Naive B cell (primary cell): ENCODE measurements at regions not wholly inside any gene's neighbourhood (a gene's known extent, or its start where the extent isn't known, plus 50 kb on each side); places are given as distances from the start of the nearest gene placed in this dataset.

Experiments used
- ATAC-seq, 2 donors: fragments of 150-1000 bp; cut with Tn5 transposase; 2 replicates each; pipeline ENCODE4 v1.10.0; 2021; ENCODE audit warnings: low read depth in 2 of 2, mild to moderate bottlenecking in 2 of 2, moderate library complexity in 2 of 2
- DNase-seq: peaks from one replicate; pipeline ENCODE4 v3.0.0; 2022
- H3K27ac Mint-ChIP-seq, 6 donors: one replicate each; pipeline ENCODE4 v1.8.0; 2020 to 2022; ENCODE audit warnings: mild to moderate bottlenecking in 6 of 6, mixed read lengths in 6 of 6, moderate library complexity in 5 of 6, inconsistent platforms in 2 of 6
- H3K27me3 Mint-ChIP-seq, 3 donors: one replicate each; pipeline ENCODE4 v1.8.0; 2021 to 2022; ENCODE audit warnings: mixed read lengths in 3 of 3, mild to moderate bottlenecking in 1 of 3
- H3K36me3 Mint-ChIP-seq, 2 donors: one replicate each; pipeline ENCODE4 v1.8.0; 2020 to 2022; ENCODE audit warnings: mixed read lengths in 2 of 2, inconsistent platforms in 1 of 2, mild to moderate bottlenecking in 1 of 2
- H3K4me1 Mint-ChIP-seq, 3 donors: one replicate each; pipeline ENCODE4 v1.8.0; 2020 to 2022; ENCODE audit warnings: mixed read lengths in 3 of 3, inconsistent platforms in 1 of 3, mild to moderate bottlenecking in 1 of 3, moderate library complexity in 1 of 3
- H3K4me3 Mint-ChIP-seq, 8 donors: one replicate each; pipeline ENCODE4 v1.8.0; 2020 to 2022; ENCODE audit warnings: mild to moderate bottlenecking in 8 of 8, mixed read lengths in 8 of 8, moderate library complexity in 8 of 8, inconsistent platforms in 2 of 8
- H3K9me3 Mint-ChIP-seq, 7 donors: one replicate each; pipeline ENCODE4 v1.8.0; 2020 to 2022; ENCODE audit warnings: mixed read lengths in 7 of 7, mild to moderate bottlenecking in 5 of 7, inconsistent platforms in 2 of 7, moderate library complexity in 1 of 7

DNA sequence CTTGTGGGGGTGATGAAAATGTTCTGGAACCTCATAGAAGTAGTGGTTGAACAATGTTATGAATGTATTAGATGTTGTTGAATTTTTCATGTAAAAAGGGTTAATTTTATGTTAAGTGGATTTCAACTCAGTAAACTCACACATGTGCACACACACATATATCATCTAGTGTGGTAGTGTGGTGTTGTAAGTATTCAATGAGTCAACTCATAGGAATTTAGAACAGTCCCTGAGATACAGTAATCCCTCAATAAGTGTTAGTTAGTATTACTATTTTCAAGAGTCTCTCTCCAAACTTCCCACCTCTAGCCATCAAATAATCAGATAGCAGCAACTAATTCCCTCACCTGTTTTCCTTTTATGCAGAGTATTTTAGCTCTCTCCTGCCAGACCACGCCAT, 563.1 kb upstream of the JARID2 start:
- peak overlapping the region in 3 of 6 donors; percentile 1 to 57 (median 7) for H3K27ac Mint-ChIP-seq
- peaks cover 0 to 2% (median 0%) of the 10 kb centered on the region in 7 donors for H3K9me3 Mint-ChIP-seq

DNA sequence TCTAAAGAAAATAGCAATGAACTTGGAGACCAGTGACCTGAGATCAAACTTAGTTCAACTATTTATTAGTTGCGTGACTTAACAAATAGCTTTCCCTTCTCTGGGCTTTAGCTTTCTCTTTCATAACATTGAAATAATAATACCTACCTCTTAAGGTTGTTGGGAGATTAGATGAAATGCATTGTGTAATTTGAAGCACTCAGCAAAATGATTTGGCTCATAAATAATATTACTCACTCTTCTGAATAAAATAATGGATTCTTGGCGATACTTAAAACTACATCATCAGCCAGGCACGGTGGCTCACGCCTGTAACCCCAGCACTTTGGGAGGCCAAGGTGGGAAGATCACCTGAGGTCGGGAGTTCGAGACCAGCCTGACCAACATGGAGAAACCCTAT, 556.2 kb upstream of the JARID2 start:
- no peaks in the 10 kb centered on the region for H3K36me3 Mint-ChIP-seq
- H3K4me3 Mint-ChIP-seq = peak overlapping the region in 1 of 8 donors; percentile 8
- peaks cover 11 to 14% (median 12%) of the 10 kb centered on the region in 3 donors for H3K4me1 Mint-ChIP-seq
- DNase-seq = no peak
- H3K27ac Mint-ChIP-seq = peak overlapping the region in 4 of 6 donors; percentile 4 to 51 (median 30)
- no peak for ATAC-seq
- H3K9me3 Mint-ChIP-seq = peaks cover 0 to 1% (median 0%) of the 10 kb centered on the region in 7 donors
- H3K27me3 Mint-ChIP-seq = no peaks in the 10 kb centered on the region

More for the DNA sequence above, 563.1 kb upstream of the JARID2 start:
- peaks cover 6 to 19% (median 9%) of the 10 kb centered on the region in 3 donors for H3K4me1 Mint-ChIP-seq
- no peaks in the 10 kb centered on the region for H3K27me3 Mint-ChIP-seq
- no peak for ATAC-seq
- no peak overlapping the region for H3K4me3 Mint-ChIP-seq
- H3K36me3 Mint-ChIP-seq = peaks cover 0 to 8% of the 10 kb centered on the region in 2 donors
- no peak for DNase-seq

DNA sequence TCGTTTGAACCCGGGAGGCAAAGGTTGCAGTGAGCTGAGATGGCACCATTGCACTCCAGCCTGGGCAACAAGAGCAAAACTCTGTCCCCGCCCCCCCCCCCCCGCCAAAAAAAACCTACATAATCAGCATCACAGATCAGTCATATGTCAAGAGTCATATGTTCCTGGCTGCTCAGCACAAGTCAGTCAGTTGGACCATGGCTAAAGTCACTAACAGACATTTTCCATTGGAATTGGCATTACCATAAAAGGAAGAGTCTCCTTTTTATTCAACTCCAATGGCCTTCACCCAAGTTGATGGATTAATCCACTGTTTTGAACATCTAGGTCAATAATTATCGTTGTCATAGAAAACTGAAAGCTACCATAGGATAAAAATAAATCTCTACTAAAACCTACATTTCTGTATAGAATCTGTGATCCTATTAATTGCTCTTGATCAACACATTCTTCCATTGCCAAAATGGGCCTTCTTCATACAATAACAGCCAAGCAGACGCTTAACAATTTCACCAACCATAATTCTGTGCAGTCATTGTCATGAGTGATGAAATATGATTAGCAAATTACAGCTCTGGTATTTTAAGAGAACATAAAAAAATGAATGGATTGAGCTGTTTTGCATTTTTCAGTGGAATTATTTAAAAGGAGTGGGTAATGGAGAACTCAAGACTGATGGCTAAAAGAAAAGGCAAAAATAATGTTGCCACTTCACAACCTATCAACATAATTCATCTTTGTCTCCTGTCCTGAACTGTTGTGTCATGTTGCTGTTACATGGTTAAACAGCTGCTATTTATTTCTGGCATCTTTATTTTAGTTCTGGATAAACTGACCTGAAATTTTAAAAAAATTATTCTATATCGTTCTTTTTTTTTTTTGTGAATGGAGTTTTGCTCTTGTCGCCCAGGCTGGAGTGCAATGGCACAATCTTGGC, 555.5 kb upstream of the JARID2 start:
- peaks cover 13 to 18% (median 15%) of the 10 kb centered on the region in 3 donors for H3K4me1 Mint-ChIP-seq
- H3K27ac Mint-ChIP-seq = no peak overlapping the region
- peaks cover 0 to 1% (median 0%) of the 10 kb centered on the region in 7 donors for H3K9me3 Mint-ChIP-seq
- DNase-seq = no peak
- no peaks in the 10 kb centered on the region for H3K36me3 Mint-ChIP-seq
- ATAC-seq = no peak
- no peaks in the 10 kb centered on the region for H3K27me3 Mint-ChIP-seq
- H3K4me3 Mint-ChIP-seq = no peak overlapping the region

DNA sequence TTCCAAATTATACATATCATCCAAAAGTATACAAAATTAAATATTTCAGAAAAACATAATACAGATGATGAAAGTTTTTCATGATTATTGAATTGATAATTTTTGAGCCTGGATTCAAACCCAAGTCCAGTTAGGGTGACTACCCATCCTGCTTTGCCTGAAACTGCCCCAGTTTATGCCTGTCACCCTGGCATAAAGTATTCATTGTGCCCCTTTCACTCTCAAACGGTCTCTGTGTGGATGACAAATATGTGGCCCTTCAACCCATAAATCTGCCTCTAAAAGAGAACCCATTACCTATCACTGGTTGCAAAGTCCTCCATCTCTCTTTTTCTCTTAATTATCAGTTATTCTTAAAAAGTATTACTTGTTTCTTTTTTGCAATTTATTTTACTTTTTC, 553.7 kb upstream of the JARID2 start:
- DNase-seq (no peak), ATAC-seq (no peak)
- Mint-ChIP-seq H3K27ac (no peak overlapping the region), H3K27me3 (no peaks in the 10 kb centered on the region), H3K4me3 (no peak overlapping the region), H3K36me3 (no peaks in the 10 kb centered on the region), H3K9me3 (peaks cover 0 to 1% (median 0%) of the 10 kb centered on the region in 7 donors), H3K4me1 (peaks cover 15 to 22% (median 18%) of the 10 kb centered on the region in 3 donors)

DNA sequence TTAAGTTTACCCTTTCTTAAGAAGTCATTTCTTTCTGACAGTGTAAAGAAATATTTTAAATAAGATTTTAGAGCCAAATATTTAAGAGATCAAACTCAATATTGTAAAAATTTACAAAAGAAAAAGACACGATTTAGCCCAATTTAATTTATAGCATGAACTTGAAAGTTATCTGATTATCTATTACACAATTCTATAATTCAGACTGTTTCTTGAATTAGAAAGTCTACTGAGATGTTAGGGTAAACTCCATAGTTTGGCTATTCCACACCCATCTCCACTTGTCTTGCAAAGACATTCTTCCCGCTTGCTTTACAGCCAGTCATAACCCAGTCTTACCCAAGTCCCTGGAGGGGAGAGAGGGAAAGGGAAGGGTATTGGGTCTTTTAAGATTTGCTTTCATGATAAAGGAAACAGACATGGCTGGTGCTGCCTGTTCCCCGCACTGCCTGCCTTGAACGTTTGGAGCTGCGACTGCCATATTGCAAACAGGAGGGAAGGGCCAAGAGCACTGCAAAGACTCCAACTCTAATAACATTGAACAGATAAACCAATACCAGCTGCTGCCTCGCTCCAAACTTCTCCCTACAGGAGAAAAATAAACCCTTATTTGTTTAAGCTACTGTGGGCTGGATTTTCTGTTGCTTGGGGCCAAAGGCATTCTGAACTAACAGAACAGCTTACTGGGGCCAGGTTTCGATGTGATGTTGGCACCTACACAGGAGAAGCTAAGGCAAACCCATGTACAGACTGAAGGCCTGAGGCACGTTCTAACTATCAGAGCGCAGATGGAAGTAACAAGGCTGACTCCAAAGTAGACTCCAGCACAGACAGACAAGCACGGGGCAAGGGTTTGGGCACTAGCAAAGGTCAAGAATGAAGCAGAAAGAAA, 552.3 kb upstream of the JARID2 start:
- DNase-seq (no peak), ATAC-seq (no peak)
- peaks cover 13 to 22% (median 18%) of the 10 kb centered on the region in 3 donors for H3K4me1 Mint-ChIP-seq
- H3K27ac Mint-ChIP-seq = peak overlapping the region in 3 of 6 donors; percentile 38 to 71 (median 63)
- peaks cover 0 to 1% (median 0%) of the 10 kb centered on the region in 7 donors for H3K9me3 Mint-ChIP-seq
- no peaks in the 10 kb centered on the region for H3K27me3 Mint-ChIP-seq
- peak overlapping the region in 1 of 8 donors; percentile 27 for H3K4me3 Mint-ChIP-seq
- no peaks in the 10 kb centered on the region for H3K36me3 Mint-ChIP-seq

DNA sequence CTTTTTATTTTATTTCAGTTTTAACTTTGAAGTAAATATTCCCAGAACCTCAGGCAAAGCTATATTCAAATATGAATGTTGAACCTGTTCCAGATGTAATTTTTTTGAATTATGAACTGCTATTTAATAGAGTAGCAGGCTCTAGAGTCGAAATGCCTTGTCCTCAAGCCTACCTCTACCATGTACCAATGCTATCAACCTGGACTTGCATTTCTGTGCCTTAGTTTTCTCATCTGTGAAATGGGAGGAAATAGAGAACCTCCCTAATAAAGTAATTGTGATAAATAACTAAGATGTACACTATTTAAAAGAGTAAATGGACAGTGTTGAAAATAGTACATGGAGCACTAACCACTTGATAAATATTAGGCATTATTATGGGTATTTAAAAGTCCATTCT, 551.6 kb upstream of the JARID2 start:
- no peak overlapping the region for H3K4me3 Mint-ChIP-seq
- H3K27ac Mint-ChIP-seq = peak overlapping the region in 2 of 6 donors; percentile 18 to 54
- no peaks in the 10 kb centered on the region for H3K36me3 Mint-ChIP-seq

DNA sequence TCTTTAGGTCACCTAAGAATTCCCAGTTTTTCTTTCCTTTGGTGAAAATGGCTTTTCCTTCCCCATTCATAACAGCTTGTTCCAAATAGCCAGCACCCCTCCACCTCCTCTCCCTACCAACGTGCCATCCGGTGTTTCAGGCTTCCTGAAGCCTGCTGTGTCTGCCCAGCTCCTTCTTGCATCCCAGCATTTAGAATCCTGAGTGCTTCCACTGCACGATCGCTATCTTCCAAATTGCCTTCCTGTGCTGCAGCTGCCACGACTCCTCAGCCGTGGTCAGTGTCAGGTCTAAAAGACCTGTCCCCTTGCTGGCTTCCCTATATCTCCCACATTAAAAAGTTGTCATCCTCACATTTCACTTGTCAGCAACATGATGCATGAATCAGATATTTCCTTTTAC, 550.3 kb upstream of the JARID2 start:
- H3K36me3 Mint-ChIP-seq = no peaks in the 10 kb centered on the region
- ATAC-seq = no peak
- peak overlapping the region in 2 of 6 donors; percentile 76 to 89 for H3K27ac Mint-ChIP-seq
- H3K4me1 Mint-ChIP-seq = peaks cover 4 to 12% (median 6%) of the 10 kb centered on the region in 3 donors
- H3K4me3 Mint-ChIP-seq = peak overlapping the region in 1 of 8 donors; percentile 74
- H3K27me3 Mint-ChIP-seq = no peaks in the 10 kb centered on the region
- peaks cover 0 to 5% (median 4%) of the 10 kb centered on the region in 7 donors for H3K9me3 Mint-ChIP-seq
- DNase-seq = no peak

More for the DNA sequence above, 551.6 kb upstream of the JARID2 start:
- Mint-ChIP-seq H3K9me3 (peaks cover 0 to 1% (median 0%) of the 10 kb centered on the region in 7 donors), H3K27me3 (no peaks in the 10 kb centered on the region), H3K4me1 (peaks cover 6 to 15% (median 12%) of the 10 kb centered on the region in 3 donors)
- DNase-seq (no peak), ATAC-seq (no peak)

DNA sequence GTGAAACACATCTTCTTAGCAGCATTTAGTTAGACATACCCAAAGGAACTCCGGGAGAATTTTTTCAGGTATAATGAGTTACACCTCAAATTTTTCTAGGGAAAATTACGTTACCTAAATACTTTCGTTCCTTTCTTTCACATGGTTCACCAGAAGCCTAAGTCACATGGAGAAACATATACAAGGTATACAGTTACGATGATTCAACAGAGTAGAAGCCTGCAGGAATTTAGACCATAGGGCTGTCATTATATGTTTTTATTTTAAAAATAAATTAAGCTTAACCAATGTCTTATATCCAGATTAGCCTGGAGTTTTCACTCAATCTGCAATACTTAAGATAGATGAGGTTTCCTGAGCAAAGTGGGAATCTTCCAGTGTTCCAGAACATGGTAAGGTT, 549.5 kb upstream of the JARID2 start:
- no peaks in the 10 kb centered on the region for H3K36me3 Mint-ChIP-seq
- peaks cover 0 to 5% (median 4%) of the 10 kb centered on the region in 7 donors for H3K9me3 Mint-ChIP-seq
- ATAC-seq (no peak), DNase-seq (no peak)
- no peak overlapping the region for H3K27ac Mint-ChIP-seq
- no peak overlapping the region for H3K4me3 Mint-ChIP-seq
- H3K4me1 Mint-ChIP-seq = peaks cover 4 to 12% (median 6%) of the 10 kb centered on the region in 3 donors
- H3K27me3 Mint-ChIP-seq = no peaks in the 10 kb centered on the region

DNA sequence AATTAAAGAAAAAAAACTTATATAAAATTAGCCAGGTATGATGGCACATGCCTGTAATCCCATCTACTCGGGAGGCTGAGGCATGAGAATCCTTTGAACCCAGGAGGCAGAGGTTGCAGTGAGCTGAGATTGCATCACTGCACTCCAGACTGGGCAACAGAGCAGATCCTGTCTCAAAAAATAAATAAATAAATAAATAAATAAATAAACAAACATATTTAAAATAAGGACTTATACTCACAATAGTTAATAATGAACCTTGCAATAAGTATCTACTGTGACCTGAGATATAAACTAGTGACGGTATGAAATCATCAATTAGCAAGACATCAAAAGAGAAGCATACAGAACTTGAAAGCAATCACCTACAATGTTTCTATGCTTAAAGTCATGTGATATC, 548.4 kb upstream of the JARID2 start:
- no peak overlapping the region for H3K27ac Mint-ChIP-seq
- H3K4me1 Mint-ChIP-seq = peaks cover 6 to 16% (median 9%) of the 10 kb centered on the region in 3 donors
- no peaks in the 10 kb centered on the region for H3K27me3 Mint-ChIP-seq
- peaks cover 0 to 5% (median 4%) of the 10 kb centered on the region in 7 donors for H3K9me3 Mint-ChIP-seq
- DNase-seq (no peak), ATAC-seq (no peak)
- no peak overlapping the region for H3K4me3 Mint-ChIP-seq
- no peaks in the 10 kb centered on the region for H3K36me3 Mint-ChIP-seq

DNA sequence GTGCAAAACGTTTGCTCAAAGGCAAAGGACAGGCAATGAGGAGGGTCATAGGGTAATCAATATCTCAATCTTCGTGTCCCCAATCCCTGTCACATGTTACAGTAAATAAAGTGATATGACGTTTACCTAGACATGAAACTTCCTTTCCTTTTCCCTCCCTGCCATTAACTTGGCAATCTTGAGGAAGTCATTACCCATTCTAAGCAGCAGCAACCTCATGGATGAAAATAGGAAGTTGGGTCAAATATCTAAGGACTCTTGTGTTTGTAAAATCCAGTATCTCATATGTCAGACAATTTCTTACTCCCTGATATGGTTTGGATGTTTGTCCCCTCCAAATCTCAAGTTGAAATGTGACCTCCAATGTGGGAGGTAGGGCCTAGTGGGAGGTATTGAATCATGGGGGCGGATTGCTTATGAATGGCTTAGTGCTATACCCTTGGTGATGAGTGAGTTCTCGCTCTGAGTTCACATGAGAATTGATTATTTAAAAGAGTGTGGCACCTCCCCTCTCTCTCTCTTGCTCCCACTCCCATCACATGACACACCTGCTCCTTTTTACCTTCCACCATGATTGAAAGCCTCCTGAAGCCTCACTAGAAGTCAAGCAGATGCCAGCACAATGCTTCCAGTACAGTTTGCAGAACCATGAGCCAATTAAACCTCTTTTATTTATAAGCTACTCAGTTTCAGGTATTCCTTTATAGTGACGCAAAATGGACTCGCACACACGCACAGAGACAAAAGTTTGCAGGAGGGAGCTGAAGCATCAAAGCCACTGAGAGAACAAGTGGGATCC, 545.9 kb upstream of the JARID2 start:
- H3K9me3 Mint-ChIP-seq = peaks cover 0 to 5% (median 4%) of the 10 kb centered on the region in 7 donors
- peak overlapping the region in 2 of 6 donors; percentile 49 to 62 for H3K27ac Mint-ChIP-seq
- no peaks in the 10 kb centered on the region for H3K36me3 Mint-ChIP-seq
- no peaks in the 10 kb centered on the region for H3K27me3 Mint-ChIP-seq
- no peak overlapping the region for H3K4me3 Mint-ChIP-seq
- peaks cover 7 to 14% (median 8%) of the 10 kb centered on the region in 3 donors for H3K4me1 Mint-ChIP-seq
- DNase-seq (no peak), ATAC-seq (no peak)

DNA sequence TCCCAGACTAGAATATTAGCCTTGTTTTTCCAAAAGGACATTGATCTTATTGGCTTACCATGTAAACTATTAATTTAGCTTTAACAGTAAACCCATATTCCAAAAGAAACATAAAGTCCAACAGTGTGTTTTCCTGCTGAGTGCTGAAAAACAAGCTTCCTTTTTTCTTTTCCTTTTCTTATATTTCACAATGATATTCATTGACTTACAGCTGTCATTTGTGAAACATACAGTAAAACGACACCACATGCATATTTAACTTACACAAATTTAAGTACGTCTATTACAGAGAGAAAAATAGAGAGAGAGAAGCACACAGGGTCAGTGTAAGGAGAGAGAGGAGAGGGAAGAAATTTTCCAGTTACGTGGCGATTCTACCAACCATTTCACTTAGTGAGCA, 543.9 kb upstream of the JARID2 start:
- no peaks in the 10 kb centered on the region for H3K36me3 Mint-ChIP-seq
- no peak overlapping the region for H3K4me3 Mint-ChIP-seq
- H3K4me1 Mint-ChIP-seq = peaks cover 4 to 13% (median 5%) of the 10 kb centered on the region in 3 donors
- peaks cover 0 to 5% (median 4%) of the 10 kb centered on the region in 7 donors for H3K9me3 Mint-ChIP-seq
- DNase-seq (no peak), ATAC-seq (no peak)
- H3K27ac Mint-ChIP-seq = peak overlapping the region in 4 of 6 donors; percentile 25 to 62 (median 45)
- no peaks in the 10 kb centered on the region for H3K27me3 Mint-ChIP-seq

DNA sequence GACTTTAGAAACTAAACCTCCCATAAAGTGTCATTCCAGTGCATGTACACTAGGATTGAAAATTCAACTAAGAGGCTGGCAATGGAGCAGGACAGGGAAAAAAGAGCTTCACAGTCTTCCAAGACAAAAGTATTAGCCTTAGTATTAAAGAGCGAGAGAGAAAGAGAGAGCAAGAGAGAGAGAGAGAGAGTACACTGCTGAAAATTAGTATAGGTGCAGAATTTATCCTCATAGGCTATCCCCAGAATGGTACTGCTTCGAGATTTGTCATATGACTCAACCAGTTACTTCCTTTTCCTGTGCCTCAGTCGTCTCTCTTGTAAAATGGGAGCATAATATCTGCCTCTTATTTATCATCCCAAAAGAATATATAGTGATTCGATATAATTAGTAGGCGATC, 543.2 kb upstream of the JARID2 start:
- Mint-ChIP-seq H3K4me1 (peaks cover 9 to 18% (median 11%) of the 10 kb centered on the region in 3 donors), H3K27me3 (no peaks in the 10 kb centered on the region), H3K4me3 (no peak overlapping the region), H3K27ac (no peak overlapping the region), H3K9me3 (peaks cover 0 to 5% (median 4%) of the 10 kb centered on the region in 7 donors), H3K36me3 (no peaks in the 10 kb centered on the region)
- DNase-seq = no peak
- no peak for ATAC-seq
